Skin epidermis (tissue), 12 donors: ENCODE measurements at regions not wholly inside any gene's neighbourhood (a gene's known extent, or its start where the extent isn't known, plus 50 kb on each side); places are given as distances from the start of the nearest gene placed in this dataset.

Source experiments
- H3K27ac ChIP-seq, 21 experiments: fragments of 200-600 bp; sonication (generic) in 11 of 21; one replicate each; pipeline ENCODE4 v1.5.0; 2020; ENCODE audit warnings: mild to moderate bottlenecking in 3 of 21, inconsistent platforms in 2 of 21, moderate library complexity in 2 of 21
- H3K4me3 ChIP-seq, 7 experiments: fragments of 200-600 bp; sonication (generic) in 2 of 7; one replicate each; pipeline ENCODE4 v1.5.0; 2020; ENCODE audit warnings: inconsistent platforms in 2 of 7, mild to moderate bottlenecking in 2 of 7, moderate library complexity in 1 of 7

- H3K4me3 ChIP-seq, result no peak overlapping the region
- peak overlapping the region in 4 of 21 experiments; percentile 23 to 51 (median 32) for H3K27ac ChIP-seq
Observed at GRCh38 chr5:54703133-54703532, 185.6 kb downstream of the SNX18 start.

- no peak overlapping the region for H3K4me3 ChIP-seq
Observed at GRCh38 chr5:54702470-54702869, 184.9 kb downstream of the SNX18 start.

GRCh38 chr5:54700986-54701578, 183.5 kb downstream of the SNX18 start:
- no peak overlapping the region for H3K4me3 ChIP-seq
- no peak overlapping the region for H3K27ac ChIP-seq

More at GRCh38 chr5:54702470-54702869, 184.9 kb downstream of the SNX18 start:
- peak overlapping the region in 2 of 21 experiments; percentile 10 to 23 for H3K27ac ChIP-seq

GRCh38 chr5:54696931-54697330, 179.4 kb downstream of the SNX18 start:
- Histone ChIP-seq H3K27ac (peak overlapping the region in 2 of 21 experiments; percentile 28 to 41), H3K4me3 (no peak overlapping the region)

GRCh38 chr5:54696346-54696745, 178.8 kb downstream of the SNX18 start:
- no peak overlapping the region for H3K27ac ChIP-seq

GRCh38 chr5:54695198-54695966, 177.8 kb downstream of the SNX18 start:
- no peak overlapping the region for H3K4me3 ChIP-seq
- H3K27ac ChIP-seq, result no peak overlapping the region

More at GRCh38 chr5:54696346-54696745, 178.8 kb downstream of the SNX18 start:
- H3K4me3 ChIP-seq, result no peak overlapping the region

GRCh38 chr5:54693936-54694657, 176.5 kb downstream of the SNX18 start:
- Histone ChIP-seq H3K27ac (no peak overlapping the region), H3K4me3 (no peak overlapping the region)

GRCh38 chr5:54692631-54693030, 175.1 kb downstream of the SNX18 start:
- Histone ChIP-seq H3K4me3 (no peak overlapping the region), H3K27ac (no peak overlapping the region)

- H3K27ac ChIP-seq, result no peak overlapping the region
- H3K4me3 ChIP-seq, result no peak overlapping the region
Observed at GRCh38 chr5:54691656-54692055, 174.1 kb downstream of the SNX18 start.

- H3K4me3 ChIP-seq, result no peak overlapping the region
- H3K27ac ChIP-seq, result no peak overlapping the region
Observed at GRCh38 chr5:54689411-54690251, 172.1 kb downstream of the SNX18 start.

- H3K4me3 ChIP-seq, result no peak overlapping the region
- peak overlapping the region in 3 of 21 experiments; percentile 21 to 26 (median 23) for H3K27ac ChIP-seq
Observed at GRCh38 chr5:54680998-54681397, 163.4 kb downstream of the SNX18 start.

GRCh38 chr5:54679686-54680085, 162.1 kb downstream of the SNX18 start:
- H3K27ac ChIP-seq, result no peak overlapping the region
- no peak overlapping the region for H3K4me3 ChIP-seq

- H3K27ac ChIP-seq, result no peak overlapping the region
- H3K4me3 ChIP-seq, result no peak overlapping the region
Observed at GRCh38 chr5:54678737-54679136, 161.2 kb downstream of the SNX18 start.

- Histone ChIP-seq H3K4me3 (no peak overlapping the region), H3K27ac (no peak overlapping the region)
Observed at GRCh38 chr5:54676481-54677340, 159.2 kb downstream of the SNX18 start.

- no peak overlapping the region for H3K27ac ChIP-seq
- H3K4me3 ChIP-seq, result no peak overlapping the region
Observed at GRCh38 chr5:54673523-54674225, 156.1 kb downstream of the SNX18 start.

GRCh38 chr5:54672871-54673270, 155.3 kb downstream of the SNX18 start:
- Histone ChIP-seq H3K4me3 (no peak overlapping the region), H3K27ac (no peak overlapping the region)

GRCh38 chr5:54671681-54672080, 154.1 kb downstream of the SNX18 start:
- no peak overlapping the region for H3K4me3 ChIP-seq
- peak overlapping the region in 3 of 21 experiments; percentile 8 to 54 (median 38) for H3K27ac ChIP-seq

- Histone ChIP-seq H3K27ac (peak overlapping the region in 6 of 21 experiments; percentile 8 to 54 (median 26)), H3K4me3 (no peak overlapping the region)
Observed at GRCh38 chr5:54671111-54671531, 153.6 kb downstream of the SNX18 start.
